GM12878 (cell line): ENCODE measurements at regions not wholly inside any gene's neighbourhood (a gene's known extent, or its start where the extent isn't known, plus 50 kb on each side); places are given as distances from the start of the nearest gene placed in this dataset.

Experiments used
- ATAC-seq: fragments of 200-7000 bp; cut with Tn5 transposase; 3 replicates; pipeline ENCODE4 v1.9.1; 2020; ENCODE audit warnings: mild to moderate bottlenecking, moderate library complexity
- BruUV-seq: library from RNA; stranded (reverse); fragments of 400-500 nt; replicated peaks from 2 replicates; lab custom pipeline; 2021; lab: Mats Ljungman, UMichigan
- CTCF ChIA-PET: fragments of 300-600 bp; sonication (Branson Sonifier 250); formaldehyde crosslinking; extraction: SDS; loops from one replicate; lab custom pipeline; 2021; ENCODE audit warnings: inconsistent platforms; lab: Yijun Ruan, JAX
- POLR2A ChIA-PET: fragments of 350-600 bp; formaldehyde crosslinking; extraction: SDS; loops from one replicate; lab custom pipeline; 2021; ENCODE audit warnings: inconsistent platforms; lab: Charles Lee
- RAD21 ChIA-PET: fragments of 300-600 bp; sonication (Branson Sonifier 250); formaldehyde crosslinking; loops from one replicate; lab custom pipeline; 2023; ENCODE audit warnings: antibody characterized with exemption; ENCODE audit not compliant: unreplicated experiment; lab: Charles Lee
- SMC1A ChIA-PET: fragments of 300-600 bp; sonication (Branson Sonifier 250); formaldehyde crosslinking; loops from one replicate; lab custom pipeline; 2023; ENCODE audit not compliant: unreplicated experiment, uncharacterized antibody; lab: Charles Lee
- DNase-seq: peaks from one replicate; pipeline ENCODE4 v3.0.0-alpha.2; 2011; ENCODE audit warnings: low read depth, low spot score
- FAIRE-seq: peaks from 3 replicates; lab custom pipeline; 2011; peaks lifted over from hg19 to GRCh38; lab: Jason Lieb, UNC
- H2AFZ ChIP-seq: 2 replicates; pipeline ENCODE4 v1.6.0; 2011; ENCODE audit warnings: low read depth, low read length, control low read depth; ENCODE audit not compliant: control insufficient read depth
- H3K27ac ChIP-seq: 2 replicates; pipeline ENCODE4 v1.5.1; 2011; ENCODE audit warnings: control low read depth; ENCODE audit not compliant: control insufficient read depth, insufficient read depth
- H3K27me3 ChIP-seq, 2 experiments: replicated peaks in 1 of 2; 2 replicates each; pipeline versions ENCODE4 v1.6.0 to v1.6.1; 2011; ENCODE audit warnings: low read length in 1 of 2; ENCODE audit not compliant: control insufficient read depth in 2 of 2, insufficient read depth in 2 of 2
- H3K36me3 ChIP-seq, 2 experiments: 2 replicates each; pipeline ENCODE4 v1.5.1; 2011; ENCODE audit warnings: low read length in 1 of 2; ENCODE audit not compliant: control insufficient read depth in 2 of 2, insufficient read depth in 2 of 2
- H3K4me1 ChIP-seq: 2 replicates; pipeline ENCODE4 v1.6.1; 2011; ENCODE audit warnings: mild to moderate bottlenecking, low read length, moderate library complexity, mixed read lengths; ENCODE audit not compliant: control insufficient read depth, insufficient read depth
- H3K4me2 ChIP-seq: 2 replicates; pipeline ENCODE4 v1.6.0; 2011; ENCODE audit warnings: control low read depth; ENCODE audit not compliant: control insufficient read depth, insufficient read depth
- H3K4me3 ChIP-seq: fragments of 200-600 bp; sonication (generic); 2 replicates; pipeline ENCODE4 v1.5.1; 2016
- H3K79me2 ChIP-seq: 2 replicates; pipeline ENCODE4 v1.6.0; 2011; ENCODE audit warnings: low read length; ENCODE audit not compliant: control insufficient read depth, insufficient read depth
- H3K9ac ChIP-seq: 2 replicates; pipeline ENCODE4 v1.8.0; 2011; ENCODE audit warnings: low read length, control low read depth, mixed read lengths; ENCODE audit not compliant: control insufficient read depth, insufficient read depth
- H3K9me3 ChIP-seq: replicated peaks from 3 replicates; pipeline ENCODE4 v1.5.1; 2011; ENCODE audit warnings: mild to moderate bottlenecking, low read length; ENCODE audit not compliant: control insufficient read depth, insufficient read depth
- H4K20me1 ChIP-seq: 2 replicates; pipeline ENCODE4 v1.6.0; 2011; ENCODE audit not compliant: control insufficient read depth, insufficient read depth
- CEBPB ChIP-seq, 2 experiments: fragments of 150-350 bp in 1 of 2; IDR thresholded peaks; 2 replicates each; pipeline ENCODE4 v1.6.1; 2012 to 2014; ENCODE audit warnings: low read depth in 2 of 2, low read length in 2 of 2, borderline replicate concordance in 1 of 2, inconsistent platforms in 1 of 2
- IKZF2 ChIP-seq, 2 experiments: fragments of 450-650 bp; IDR thresholded peaks; 2 replicates each; pipeline ENCODE4 v1.6.1; 2017; ENCODE audit warnings: mild to moderate bottlenecking in 2 of 2, moderate library complexity in 2 of 2
- IRF5 ChIP-seq: fragments of 450-650 bp; IDR thresholded peaks from 2 replicates; pipeline ENCODE4 v1.6.1; 2017; ENCODE audit warnings: borderline replicate concordance
- KDM1A ChIP-seq: fragments of 200-600 bp; sonication (generic); IDR thresholded peaks from 2 replicates; pipeline ENCODE4 v1.6.1; 2016; ENCODE audit warnings: borderline replicate concordance
- MAX ChIP-seq: IDR thresholded peaks from 2 replicates; pipeline ENCODE4 v1.6.1; 2012; ENCODE audit warnings: low read depth, low read length, improper control_type of control experiment
- SPI1 ChIP-seq: IDR thresholded peaks from 2 replicates; pipeline ENCODE4 v1.6.1; 2011; ENCODE audit warnings: low read depth, mild to moderate bottlenecking, low read length, moderate library complexity, borderline replicate concordance; ENCODE audit not compliant: insufficient read depth
- TBL1XR1 ChIP-seq: IDR thresholded peaks from 2 replicates; pipeline ENCODE4 v1.6.1; 2012; ENCODE audit warnings: low read depth, low read length, improper control_type of control experiment
- TCF7 ChIP-seq: IDR thresholded peaks from 2 replicates; pipeline ENCODE4 v1.6.1; 2014; ENCODE audit warnings: antibody characterized with exemption, borderline replicate concordance
- ZNF622 ChIP-seq: fragments of 450-650 bp; IDR thresholded peaks from 2 replicates; pipeline ENCODE4 v1.6.1; 2017; ENCODE audit warnings: mild to moderate bottlenecking, inconsistent platforms
- WGBS: methylation state at CpG from one replicate; pipeline ENCODE4 v1.1.6; 2016; ENCODE audit warnings: low lambda C conversion rate; ENCODE audit not compliant: insufficient replicate concordance, insufficient coverage; ENCODE audit errors: missing lambda C conversion rate; 5-methylcytosine and 5-hydroxymethylcytosine counted together
- in situ Hi-C: fragments of 300-500 bp; cut with MboI; formaldehyde crosslinking; loops from 9 replicates; pipeline ENCODE4 v1.14.3; 2018; ENCODE audit warnings: mixed read lengths
- intact Hi-C: fragments of 100-400 bp; cut with micrococcal nuclease; formaldehyde crosslinking; loops from one replicate; pipeline ENCODE4 v1.14.2; 2022; ENCODE audit not compliant: unreplicated experiment

- Histone ChIP-seq H3K4me1 (no peaks in the 10 kb centered on the region), H3K9me3 (no peaks in the 10 kb centered on the region), H3K4me2 (no peak overlapping the region), H3K9ac (no peak overlapping the region), H3K27me3 (no peaks in the 10 kb centered on the region; a peak in 2 of 4 replicates), H3K36me3 (no peaks in the 10 kb centered on the region), H2AFZ (no peak overlapping the region)
- BruUV-seq: no TSS peak
- SMC1A ChIA-PET: no interaction called here
- in situ Hi-C loops: no loop called here
- TF ChIP-seq KDM1A (no peak), SPI1 (no peak), ZNF622 (no peak), TCF7 (no peak), IRF5 (no peak), TBL1XR1 (no peak), IKZF2 (IDR thresholded peaks at IDR 0.05) (no peak), MAX (no peak), CEBPB (IDR thresholded peaks at IDR 0.05; ENCODE audit: borderline replicate concordance in 1 of 2, low read depth in 2 of 2, low read length in 2 of 2) (no peak)
- TF ChIP-seq, all 136 proteins: peak for 0
- H3K27ac ChIP-seq: no peak overlapping the region
- ChIA-PET POLR2A (no interaction called here), RAD21 (interaction anchor here (0.9 kb wide), 1 partner anchor 34 kb away, joined by 3 read pairs; no protein-coding TSS in a partner anchor), CTCF (no interaction called here)
- intact Hi-C loops: no loop called here
- WGBS: 24% methylated on average over 11 of the region's 11 CpGs
- ATAC-seq (no peak), FAIRE-seq (no peak), DNase-seq (no peak)
- no peaks in the 10 kb centered on the region for H3K79me2 ChIP-seq
- no peak overlapping the region for H3K4me3 ChIP-seq
- no peaks in the 10 kb centered on the region for H4K20me1 ChIP-seq
Measured at GRCh38 chr2:236671896-236672562, 102.4 kb downstream of the ACKR3 start.
